HUES48 (cell line): ENCODE measurements at regions not wholly inside any gene's neighbourhood (a gene's known extent, or its start where the extent isn't known, plus 50 kb on each side); places are given as distances from the start of the nearest gene placed in this dataset.

Source experiments
- H3K27ac ChIP-seq: one replicate; pipeline ENCODE4 v1.7.0; 2013; ENCODE audit warnings: low read depth, low read length, inconsistent platforms
- H3K27me3 ChIP-seq: 2 replicates; pipeline ENCODE4 v1.6.1; 2013; ENCODE audit warnings: mild to moderate bottlenecking, low read length; ENCODE audit not compliant: control insufficient read depth, insufficient read depth
- H3K36me3 ChIP-seq: 2 replicates; pipeline ENCODE4 v1.6.1; 2013; ENCODE audit warnings: low read length; ENCODE audit not compliant: control insufficient read depth, insufficient read depth
- H3K4me1 ChIP-seq: 2 replicates; pipeline ENCODE4 v1.6.1; 2013; ENCODE audit warnings: mild to moderate bottlenecking, low read length; ENCODE audit not compliant: control insufficient read depth, insufficient read depth
- H3K4me3 ChIP-seq: 2 replicates; pipeline ENCODE4 v1.5.1; 2013; ENCODE audit warnings: mild to moderate bottlenecking, low read depth, low read length
- H3K9ac ChIP-seq: 2 replicates; pipeline ENCODE4 v1.6.1; 2013; ENCODE audit warnings: mild to moderate bottlenecking, low read depth, low read length, moderate library complexity
- H3K9me3 ChIP-seq: 2 replicates; pipeline ENCODE4 v1.6.1; 2013; ENCODE audit warnings: low read length; ENCODE audit not compliant: control insufficient read depth, insufficient read depth

DNA sequence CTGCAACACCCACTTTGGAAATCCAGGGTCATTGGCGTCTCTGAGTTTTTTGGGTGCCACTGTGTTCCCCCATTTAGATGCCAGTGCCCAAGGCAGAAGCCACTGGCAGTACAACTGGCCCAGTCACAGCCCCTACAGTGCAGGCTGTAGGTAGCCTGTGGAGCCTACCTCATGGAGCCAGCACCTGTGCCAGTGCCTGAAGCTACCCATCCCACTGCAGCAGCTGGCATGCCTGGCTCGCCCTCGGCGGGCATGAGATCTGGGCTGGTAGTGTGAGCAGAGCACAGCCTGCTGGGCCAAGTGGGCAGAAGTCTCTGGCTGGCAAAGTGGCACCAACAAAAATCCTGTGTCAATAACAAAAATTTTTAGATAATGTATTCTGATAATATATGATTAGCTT is 1111.4 kb upstream of the NXPH2 start:
- Histone ChIP-seq H3K27me3 (no peaks in the 10 kb centered on the region), H3K36me3 (no peaks in the 10 kb centered on the region), H3K27ac (no peak overlapping the region), H3K4me3 (no peak overlapping the region), H3K9ac (no peak overlapping the region), H3K9me3 (peaks cover 7% of the 10 kb centered on the region; the same call in 1 of the 2 replicates), H3K4me1 (no peaks in the 10 kb centered on the region)

DNA sequence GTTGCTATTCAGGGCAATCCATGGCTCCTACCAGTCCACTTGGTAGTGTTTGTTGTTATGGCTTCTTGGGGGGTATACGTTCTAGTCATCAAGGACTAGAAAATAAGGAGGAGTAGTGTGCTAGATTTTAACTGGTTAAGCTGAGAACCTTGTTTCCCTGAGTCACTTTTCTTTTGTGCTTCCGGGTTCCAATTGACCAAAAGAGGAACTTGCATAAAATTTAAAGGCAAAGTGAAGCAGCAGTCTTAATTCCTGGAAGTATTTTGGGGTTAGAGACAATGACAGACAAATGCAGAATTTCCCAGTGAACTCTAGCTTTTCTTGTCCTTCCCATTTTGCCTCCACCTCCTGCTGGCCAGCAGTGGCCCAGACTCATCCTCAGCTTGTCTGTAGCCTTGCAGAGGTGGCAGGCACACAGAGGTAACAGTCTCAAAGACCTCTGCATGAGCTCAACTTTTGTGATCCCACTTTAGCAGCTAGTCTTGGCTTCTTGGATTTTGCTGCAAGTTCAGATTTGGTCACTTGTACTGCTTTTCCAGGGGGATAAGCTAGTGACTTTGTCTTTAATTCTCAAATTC is 1105.8 kb upstream of the NXPH2 start:
- H3K4me3 ChIP-seq = no peak overlapping the region
- no peak overlapping the region for H3K27ac ChIP-seq
- no peaks in the 10 kb centered on the region for H3K9me3 ChIP-seq
- H3K9ac ChIP-seq = no peak overlapping the region
- peaks cover 4% of the 10 kb centered on the region for H3K4me1 ChIP-seq
- H3K27me3 ChIP-seq = no peaks in the 10 kb centered on the region
- no peaks in the 10 kb centered on the region for H3K36me3 ChIP-seq

DNA sequence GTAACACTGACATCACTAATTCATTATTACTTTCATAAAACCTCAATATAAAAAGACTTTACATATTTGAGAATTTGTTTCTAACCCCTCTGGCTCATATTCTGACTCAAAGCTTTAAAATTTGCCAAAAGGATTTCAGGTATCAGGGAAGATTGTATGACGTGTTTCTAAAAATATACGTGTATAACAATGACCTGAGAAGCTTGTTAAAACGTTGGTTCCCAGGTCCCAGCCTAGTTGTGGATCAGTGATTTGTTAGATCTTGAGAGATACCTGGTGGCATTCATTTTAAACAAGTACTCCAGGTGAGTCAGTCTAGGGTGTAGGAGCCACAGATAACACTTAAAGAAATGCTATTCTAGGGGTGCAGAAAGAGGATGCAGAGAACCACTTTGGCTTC is 1096.8 kb upstream of the NXPH2 start:
- Histone ChIP-seq H3K4me1 (peaks cover 4% of the 10 kb centered on the region), H3K27ac (no peak overlapping the region), H3K9me3 (no peaks in the 10 kb centered on the region), H3K9ac (no peak overlapping the region), H3K27me3 (no peaks in the 10 kb centered on the region), H3K36me3 (no peaks in the 10 kb centered on the region), H3K4me3 (no peak overlapping the region)

DNA sequence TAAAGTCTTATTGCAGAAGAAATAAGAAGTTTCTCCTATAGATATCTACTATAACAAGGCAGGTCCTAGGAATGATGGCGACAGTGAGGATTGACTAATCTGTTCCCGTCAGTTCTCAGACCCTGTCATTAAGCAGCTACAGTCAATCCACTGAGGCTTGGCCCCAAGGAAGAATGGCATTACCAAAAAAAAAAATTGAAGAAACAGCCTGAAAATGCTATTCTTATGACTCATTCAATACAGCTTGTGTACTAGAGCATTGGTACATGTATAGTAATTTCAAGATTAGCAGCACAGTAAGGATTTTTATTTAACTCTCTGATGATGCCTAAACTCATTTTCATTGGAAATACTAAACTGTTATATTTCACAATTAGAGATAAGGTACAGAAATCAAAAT is 1096.1 kb upstream of the NXPH2 start:
- no peaks in the 10 kb centered on the region for H3K9me3 ChIP-seq
- no peak overlapping the region for H3K4me3 ChIP-seq
- H3K27me3 ChIP-seq = no peaks in the 10 kb centered on the region
- no peak overlapping the region for H3K9ac ChIP-seq
- H3K27ac ChIP-seq = no peak overlapping the region
- H3K36me3 ChIP-seq = no peaks in the 10 kb centered on the region
- H3K4me1 ChIP-seq = peaks cover 2% of the 10 kb centered on the region

DNA sequence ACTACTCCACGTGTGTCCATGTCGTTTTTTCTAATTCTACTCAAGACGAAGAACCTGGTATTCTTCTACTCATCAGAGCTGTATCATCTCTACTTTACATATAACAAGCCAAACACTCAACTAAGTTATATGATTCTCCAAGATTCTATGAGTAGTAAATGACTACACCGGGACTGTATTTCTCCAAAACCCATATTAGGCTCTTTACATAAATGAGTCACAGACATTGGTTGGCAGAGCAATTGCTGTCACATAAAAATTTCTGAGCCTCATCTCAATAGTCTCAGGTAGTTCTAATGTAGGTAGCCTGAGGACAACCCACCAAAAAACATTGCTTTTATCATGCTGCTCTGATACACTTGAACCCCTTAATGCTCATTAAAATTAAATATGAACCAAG is 1092.3 kb upstream of the NXPH2 start:
- H3K9me3 ChIP-seq = no peaks in the 10 kb centered on the region
- no peak overlapping the region for H3K27ac ChIP-seq
- no peak overlapping the region for H3K9ac ChIP-seq
- no peaks in the 10 kb centered on the region for H3K27me3 ChIP-seq
- H3K4me1 ChIP-seq = peaks cover 5% of the 10 kb centered on the region; the same call in 1 of the 2 replicates
- H3K4me3 ChIP-seq = no peak overlapping the region
- H3K36me3 ChIP-seq = no peaks in the 10 kb centered on the region

DNA sequence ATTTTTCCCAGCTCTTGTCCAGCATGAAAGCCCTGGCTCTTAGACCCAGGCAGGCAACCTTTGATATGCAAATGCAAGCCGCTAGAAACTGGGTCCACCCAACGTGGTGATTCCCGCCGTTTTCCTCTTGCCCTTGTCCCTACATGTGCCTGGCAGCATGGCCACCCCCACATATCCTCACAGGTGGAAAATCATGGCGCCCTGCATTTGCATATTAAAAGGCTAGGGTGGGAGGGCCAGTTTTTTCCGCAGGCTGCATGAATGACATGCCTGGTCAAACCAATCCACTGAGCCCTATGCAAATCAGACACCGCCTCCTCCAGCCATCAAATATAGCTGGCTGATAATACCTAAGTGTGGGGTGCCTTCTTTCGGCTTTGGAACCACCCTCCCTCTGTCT is 1091.8 kb upstream of the NXPH2 start:
- Histone ChIP-seq H3K36me3 (no peaks in the 10 kb centered on the region), H3K4me3 (no peak overlapping the region), H3K4me1 (peaks cover 5% of the 10 kb centered on the region; the same call in 1 of the 2 replicates), H3K9me3 (no peaks in the 10 kb centered on the region), H3K27me3 (no peaks in the 10 kb centered on the region), H3K9ac (no peak overlapping the region), H3K27ac (no peak overlapping the region)

DNA sequence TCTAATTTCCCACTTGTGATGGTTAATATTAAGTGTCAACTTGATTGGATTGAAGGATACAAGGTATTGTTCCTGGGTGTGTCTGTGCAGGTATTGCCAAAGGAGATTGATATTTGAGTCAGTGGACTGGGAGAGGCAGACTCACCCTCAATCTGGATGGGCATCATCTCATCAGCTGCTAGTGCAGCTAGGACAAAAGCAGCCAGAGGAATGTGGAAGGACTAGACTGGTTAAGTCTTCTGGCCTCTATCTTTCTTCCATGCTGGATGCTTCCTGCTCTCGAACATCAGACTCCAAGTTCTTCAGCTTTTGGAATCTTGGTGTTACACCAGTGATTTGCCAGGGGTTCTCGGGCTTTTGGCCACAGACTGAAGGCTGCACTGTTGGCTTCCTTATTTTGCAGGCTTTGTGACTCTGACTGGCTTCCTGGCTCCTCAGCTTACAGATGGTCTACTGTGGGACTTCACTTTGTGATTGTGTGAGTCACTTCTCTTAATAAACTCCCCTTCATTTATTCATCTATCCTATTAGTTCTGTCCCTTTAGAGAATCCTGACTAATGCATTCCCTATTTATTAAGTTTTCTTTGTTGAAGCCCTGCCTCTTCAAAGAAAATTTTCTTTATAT is 1087.5 kb upstream of the NXPH2 start:
- no peaks in the 10 kb centered on the region for H3K36me3 ChIP-seq
- no peak overlapping the region for H3K4me3 ChIP-seq
- peaks cover 5% of the 10 kb centered on the region; the same call in 1 of the 2 replicates for H3K4me1 ChIP-seq
- H3K27ac ChIP-seq = no peak overlapping the region
- H3K27me3 ChIP-seq = no peaks in the 10 kb centered on the region
- peaks cover 2% of the 10 kb centered on the region; the same call in 1 of the 2 replicates for H3K9me3 ChIP-seq
- no peak overlapping the region for H3K9ac ChIP-seq

DNA sequence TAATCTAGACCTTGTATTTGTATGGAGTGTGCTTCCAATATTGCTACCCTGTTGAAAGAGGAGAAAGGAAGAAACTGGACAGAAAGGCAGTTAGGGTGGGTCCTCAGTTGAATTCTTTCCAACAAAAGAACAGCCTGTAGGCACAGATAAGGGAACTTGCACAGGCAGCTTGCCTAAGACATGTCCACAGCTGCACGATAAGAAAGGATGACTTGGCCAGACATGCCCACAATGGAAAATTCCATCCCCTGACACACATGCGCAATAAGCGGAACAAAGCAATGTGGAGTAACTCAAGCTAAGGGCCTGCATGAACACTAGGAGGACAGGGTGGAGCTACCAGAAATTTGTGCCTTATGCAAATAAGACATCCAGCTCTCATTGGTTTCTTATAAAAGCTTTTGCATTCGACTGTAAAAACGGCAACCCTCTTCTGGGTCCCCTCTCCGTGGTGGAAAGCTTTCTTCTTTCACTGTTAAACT is 1084.7 kb upstream of the NXPH2 start:
- H3K9ac ChIP-seq = no peak overlapping the region
- no peaks in the 10 kb centered on the region for H3K36me3 ChIP-seq
- H3K4me3 ChIP-seq = no peak overlapping the region
- peaks cover 2% of the 10 kb centered on the region; the same call in 1 of the 2 replicates for H3K9me3 ChIP-seq
- no peaks in the 10 kb centered on the region for H3K27me3 ChIP-seq
- no peak overlapping the region for H3K27ac ChIP-seq
- H3K4me1 ChIP-seq = peaks cover 5% of the 10 kb centered on the region; the same call in 1 of the 2 replicates

DNA sequence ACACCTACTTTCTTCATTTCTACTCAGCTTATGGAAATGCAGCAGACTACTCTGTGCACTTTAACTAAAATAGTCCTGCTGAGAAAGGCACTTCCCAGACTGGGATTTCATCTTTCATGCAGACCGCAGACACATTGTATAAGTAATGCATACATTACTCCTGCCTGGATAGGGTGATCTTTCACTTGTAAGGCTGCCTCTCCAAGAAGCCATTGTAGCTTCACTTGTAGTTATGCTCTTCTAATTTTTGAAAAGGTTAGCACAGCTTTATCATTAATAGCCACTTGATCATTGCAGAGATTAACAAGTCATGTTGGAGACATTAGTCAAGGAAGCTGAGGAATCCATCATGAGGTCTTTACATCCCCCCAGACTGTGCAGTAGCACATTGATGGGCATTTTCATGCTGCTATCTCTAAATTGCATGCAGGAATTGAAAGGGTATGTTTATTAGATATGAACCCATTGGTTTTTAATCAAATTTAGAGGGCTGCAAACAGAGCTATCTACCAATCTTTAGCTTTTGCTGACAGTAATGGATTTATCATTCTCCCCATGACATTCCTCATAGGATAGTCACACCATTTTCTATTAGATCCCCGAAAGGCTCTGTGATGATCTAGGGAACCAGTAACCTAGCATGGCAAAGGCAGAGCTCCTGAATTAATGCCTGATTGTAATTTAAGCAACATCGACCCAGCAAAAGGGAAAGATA is 1074.7 kb upstream of the NXPH2 start:
- no peak overlapping the region for H3K9ac ChIP-seq
- no peaks in the 10 kb centered on the region for H3K27me3 ChIP-seq
- H3K9me3 ChIP-seq = no peaks in the 10 kb centered on the region
- H3K4me1 ChIP-seq = no peaks in the 10 kb centered on the region
- no peak overlapping the region for H3K27ac ChIP-seq
- H3K4me3 ChIP-seq = no peak overlapping the region
- no peaks in the 10 kb centered on the region for H3K36me3 ChIP-seq

DNA sequence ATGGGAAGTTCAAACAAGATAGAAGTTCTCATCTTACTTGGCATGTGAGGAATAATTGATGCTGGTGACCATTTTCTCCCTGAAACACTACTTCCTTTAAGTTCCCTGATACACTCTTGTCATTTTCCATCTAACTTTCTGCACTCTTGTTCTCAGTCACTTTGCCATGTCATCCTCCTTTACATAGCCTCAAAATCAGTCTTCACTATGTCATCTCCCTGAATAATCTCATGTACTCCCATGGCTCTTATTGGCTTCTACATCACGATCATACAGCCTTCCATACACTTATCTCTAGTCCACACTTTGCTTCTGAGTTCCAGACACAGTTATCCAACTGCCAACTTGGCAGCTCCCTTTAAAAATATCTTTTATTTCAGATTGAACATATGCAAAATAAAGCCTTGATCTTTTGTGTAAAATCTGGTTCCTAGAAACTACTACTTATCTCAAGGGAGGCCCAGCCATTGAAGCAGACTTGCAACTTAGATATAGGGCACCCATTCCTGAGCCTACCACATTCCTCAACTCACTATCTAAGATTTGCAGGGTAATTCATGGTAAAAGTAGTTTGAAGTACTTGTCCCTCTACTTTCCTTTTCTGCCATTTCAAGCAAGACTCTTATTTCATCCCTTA is 1070.2 kb upstream of the NXPH2 start:
- Histone ChIP-seq H3K9ac (no peak overlapping the region), H3K9me3 (no peaks in the 10 kb centered on the region), H3K27me3 (no peaks in the 10 kb centered on the region), H3K36me3 (no peaks in the 10 kb centered on the region), H3K4me1 (peaks cover 10% of the 10 kb centered on the region; the same call in 1 of the 2 replicates), H3K4me3 (no peak overlapping the region), H3K27ac (no peak overlapping the region)

DNA sequence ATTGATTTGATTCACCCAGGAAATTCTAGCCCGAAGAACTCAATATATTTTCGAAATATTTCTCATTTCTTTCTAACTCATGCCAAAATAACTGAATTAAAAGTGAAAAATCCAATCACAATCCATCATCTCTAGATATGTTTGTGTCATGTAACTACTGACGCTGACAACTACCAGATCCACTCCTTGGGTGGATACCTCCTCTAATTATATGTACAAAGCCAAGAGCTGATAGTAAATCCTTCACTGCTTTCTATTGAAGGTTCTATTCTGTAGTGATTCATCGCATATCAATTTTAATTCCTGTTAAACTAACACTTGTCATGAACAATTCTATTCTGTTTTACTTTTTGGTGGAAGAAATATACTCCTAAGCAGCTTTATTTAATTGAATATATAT is 1056.6 kb upstream of the NXPH2 start:
- Histone ChIP-seq H3K36me3 (no peaks in the 10 kb centered on the region), H3K27me3 (no peaks in the 10 kb centered on the region), H3K9ac (no peak overlapping the region), H3K9me3 (peaks cover 5% of the 10 kb centered on the region; the same call in 1 of the 2 replicates), H3K4me3 (no peak overlapping the region), H3K4me1 (peaks cover 27% of the 10 kb centered on the region), H3K27ac (no peak overlapping the region)
